GM23338 (cell line): ENCODE measurements at regions not wholly inside any gene's neighbourhood (a gene's known extent, or its start where the extent isn't known, plus 50 kb on each side); places are given as distances from the start of the nearest gene placed in this dataset.

Experiments used
- ATAC-seq: fragments of 200-7000 bp; cut with Tn5 transposase; 3 replicates; pipeline ENCODE4 v1.9.1; 2020
- DNase-seq: peaks from one replicate; pipeline ENCODE4 v3.0.0-alpha.2; 2015; ENCODE audit warnings: low spot score
- H2AFZ ChIP-seq: fragments of 200-600 bp; sonication (generic); 2 replicates; pipeline ENCODE4 v1.8.0; 2016; ENCODE audit warnings: antibody characterized with exemption, mild to moderate bottlenecking, moderate library complexity
- H3F3A ChIP-seq: fragments of 200-600 bp; sonication (generic); replicated peaks from 2 replicates; pipeline ENCODE4 v1.8.0; 2017; ENCODE audit warnings: antibody characterized with exemption, mixed run types, low read depth
- H3K27ac ChIP-seq: fragments of 200-600 bp; sonication (generic); 2 replicates; pipeline ENCODE4 v1.6.1; 2016; ENCODE audit warnings: low read depth
- H3K27me3 ChIP-seq: fragments of 200-600 bp; sonication (generic); 2 replicates; pipeline ENCODE4 v1.8.0; 2016; ENCODE audit warnings: mild to moderate bottlenecking, mixed run types, moderate library complexity; ENCODE audit not compliant: insufficient read depth
- H3K36me3 ChIP-seq: fragments of 200-600 bp; sonication (generic); 2 replicates; pipeline ENCODE4 v1.8.0; 2016; ENCODE audit warnings: mild to moderate bottlenecking; ENCODE audit not compliant: insufficient read depth
- H3K4me1 ChIP-seq: fragments of 200-600 bp; sonication (generic); 2 replicates; pipeline ENCODE4 v1.8.0; 2016; ENCODE audit warnings: mild to moderate bottlenecking, moderate library complexity; ENCODE audit not compliant: insufficient read depth
- H3K4me2 ChIP-seq: fragments of 200-600 bp; sonication (generic); 2 replicates; pipeline ENCODE4 v1.7.1; 2017; ENCODE audit warnings: mixed run types
- H3K4me3 ChIP-seq: fragments of 200-600 bp; sonication (generic); 2 replicates; pipeline ENCODE4 v1.6.1; 2016; ENCODE audit warnings: mixed run types
- H3K79me2 ChIP-seq: fragments of 200-600 bp; sonication (generic); replicated peaks from 2 replicates; pipeline ENCODE4 v1.8.0; 2017; ENCODE audit warnings: mild to moderate bottlenecking; ENCODE audit not compliant: insufficient read depth
- H3K9me2 ChIP-seq: fragments of 200-600 bp; sonication (generic); 2 replicates; pipeline ENCODE4 v1.8.0; 2017; ENCODE audit not compliant: insufficient read depth
- H4K20me1 ChIP-seq: fragments of 200-600 bp; sonication (generic); replicated peaks from 2 replicates; pipeline ENCODE4 v1.8.0; 2017; ENCODE audit warnings: mild to moderate bottlenecking; ENCODE audit not compliant: insufficient read depth
- H3K27ac Mint-ChIP-seq: 2 replicates; pipeline ENCODE4 v1.8.0; 2020; ENCODE audit warnings: inconsistent platforms, mild to moderate bottlenecking, moderate library complexity, mixed read lengths
- H3K27me3 Mint-ChIP-seq: 3 replicates; pipeline ENCODE4 v1.8.0; 2022; ENCODE audit warnings: low read depth, mild to moderate bottlenecking, moderate library complexity, mixed read lengths, inconsistent platforms; ENCODE audit not compliant: insufficient read depth, poor library complexity
- H3K36me3 Mint-ChIP-seq: 3 replicates; pipeline ENCODE4 v1.8.0; 2021; ENCODE audit warnings: low read depth, mild to moderate bottlenecking, inconsistent platforms, moderate library complexity, mixed read lengths
- H3K4me1 Mint-ChIP-seq: 3 replicates; pipeline ENCODE4 v1.8.0; 2020; ENCODE audit warnings: mild to moderate bottlenecking, inconsistent platforms, mixed read lengths
- H3K4me3 Mint-ChIP-seq: 3 replicates; pipeline ENCODE4 v1.8.0; 2021; ENCODE audit warnings: moderate library complexity, mild to moderate bottlenecking, inconsistent platforms, mixed read lengths
- H3K9me3 Mint-ChIP-seq: 3 replicates; pipeline ENCODE4 v1.8.0; 2020; ENCODE audit warnings: moderate library complexity, mild to moderate bottlenecking, inconsistent platforms, mixed read lengths
- CREB1 ChIP-seq: fragments of 250-450 bp; sonication (Bioruptor Pico); IDR thresholded peaks from 2 replicates; pipeline ENCODE4 v1.5.0; 2020; ENCODE audit warnings: low read depth, mild to moderate bottlenecking, moderate library complexity
- EZH2 ChIP-seq: fragments of 200-600 bp; sonication (generic); IDR thresholded peaks from one replicate; pipeline ENCODE4 v1.8.0; 2017; ENCODE audit warnings: antibody characterized with exemption, mild to moderate bottlenecking, low read depth; ENCODE audit not compliant: unreplicated experiment
- EZH2phosphoT487 ChIP-seq: fragments of 200-600 bp; sonication (generic); IDR thresholded peaks from one replicate; pipeline ENCODE4 v1.8.1; 2018; ENCODE audit warnings: antibody characterized with exemption; ENCODE audit not compliant: unreplicated experiment
- JUNB ChIP-seq: IDR thresholded peaks from one replicate; pipeline ENCODE4 v1.6.1; 2016; ENCODE audit warnings: antibody characterized with exemption; ENCODE audit not compliant: unreplicated experiment
- NANOG ChIP-seq: IDR thresholded peaks from 2 replicates; pipeline ENCODE4 v1.6.1; 2016; ENCODE audit warnings: antibody characterized with exemption, borderline replicate concordance
- POLR2AphosphoS5 ChIP-seq: IDR thresholded peaks from 2 replicates; pipeline ENCODE4 v1.6.1; 2016; ENCODE audit warnings: antibody characterized with exemption, low read depth
- STAT1 ChIP-seq: IDR thresholded peaks from one replicate; pipeline ENCODE4 v1.6.1; 2016; ENCODE audit warnings: antibody characterized with exemption; ENCODE audit not compliant: unreplicated experiment
- ZNF114 ChIP-seq: fragments of 250-450 bp; sonication (Bioruptor Pico); IDR thresholded peaks from 2 replicates; pipeline ENCODE4 v1.5.0; 2020; ENCODE audit warnings: mild to moderate bottlenecking, moderate library complexity
- ZNF331 ChIP-seq: fragments of 250-450 bp; sonication (Bioruptor Pico); IDR thresholded peaks from 2 replicates; pipeline ENCODE4 v1.5.0; 2020; ENCODE audit warnings: low read depth, mild to moderate bottlenecking, moderate library complexity
- TF ChIP-seq, protein P1 (sequence below): IDR thresholded peaks from 2 replicates; pipeline ENCODE4 v1.6.1; 2016; ENCODE audit warnings: antibody characterized with exemption
- TF ChIP-seq, protein P2 (sequence below): fragments of 250-450 bp; sonication (Bioruptor Pico); IDR thresholded peaks from 2 replicates; pipeline ENCODE4 v1.5.0; 2020; ENCODE audit warnings: mild to moderate bottlenecking, moderate library complexity
- TF ChIP-seq, protein P3 (sequence below), 2 experiments: fragments of 200-600 bp in 1 of 2; sonication (generic) in 1 of 2; conservative IDR thresholded peaks; 2 replicates each; pipeline versions ENCODE4 v1.5.1 to v1.6.1; 2016 to 2017; ENCODE audit warnings: antibody characterized with exemption in 2 of 2, low read depth in 2 of 2, mild to moderate bottlenecking in 2 of 2, moderate library complexity in 1 of 2
- TF ChIP-seq, protein P4 (sequence below): IDR thresholded peaks from one replicate; pipeline ENCODE4 v1.6.1; 2018; ENCODE audit warnings: antibody characterized with exemption; ENCODE audit not compliant: unreplicated experiment

DNA sequence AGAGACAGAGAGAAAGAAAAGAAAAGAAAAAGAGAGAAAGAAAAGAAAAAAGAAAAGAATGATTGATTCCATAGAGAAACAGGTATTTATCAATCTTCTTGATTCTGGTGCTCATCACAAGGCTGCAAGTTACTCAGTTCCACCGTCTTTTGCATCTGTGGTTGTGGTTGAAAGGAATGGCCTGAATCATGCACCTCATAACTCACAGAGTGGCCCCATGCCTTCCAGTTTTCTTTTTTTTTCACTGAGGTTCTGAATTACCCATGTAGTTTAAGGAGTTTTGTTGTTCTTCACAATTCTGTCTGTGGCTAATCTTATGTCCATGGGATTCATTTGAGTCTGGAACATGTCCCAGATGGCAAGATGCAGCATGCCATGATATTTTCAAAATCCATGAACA, 156.0 kb downstream of the ZNF33B start:
- Mint-ChIP-seq H3K27ac (no peak overlapping the region), H3K27me3 (peaks cover 3% of the 10 kb centered on the region), H3K4me3 (no peak overlapping the region), H3K9me3 (peaks cover 97% of the 10 kb centered on the region), H3K4me1 (no peaks in the 10 kb centered on the region), H3K36me3 (peaks cover 38% of the 10 kb centered on the region)
- DNase-seq (no peak), ATAC-seq (no peak)
- Histone ChIP-seq H3K27ac (no peak overlapping the region), H3K79me2 (no peaks in the 10 kb centered on the region), H3K27me3 (no peaks in the 10 kb centered on the region), H3K36me3 (0 out of 2 replicates have a peak, but pooled peaks cover 2% of the 10 kb centered on the region), H3F3A (no peaks in the 10 kb centered on the region), H3K4me3 (no peak overlapping the region), H3K4me1 (no peaks in the 10 kb centered on the region), H4K20me1 (no peaks in the 10 kb centered on the region), H2AFZ (no peak overlapping the region), H3K4me2 (no peak overlapping the region), H3K9me2 (no peaks in the 10 kb centered on the region)
- TF ChIP-seq EZH2phosphoT487 (no peak), EZH2 (no peak), JUNB (no peak), STAT1 (no peak), POLR2AphosphoS5 (no peak), NANOG (no peak), ZNF114 (CRISPR knock-in tag) (no peak), ZNF331 (CRISPR knock-in tag) (no peak), CREB1 (CRISPR knock-in tag) (no peak)
- TF ChIP-seq, protein P1, sequence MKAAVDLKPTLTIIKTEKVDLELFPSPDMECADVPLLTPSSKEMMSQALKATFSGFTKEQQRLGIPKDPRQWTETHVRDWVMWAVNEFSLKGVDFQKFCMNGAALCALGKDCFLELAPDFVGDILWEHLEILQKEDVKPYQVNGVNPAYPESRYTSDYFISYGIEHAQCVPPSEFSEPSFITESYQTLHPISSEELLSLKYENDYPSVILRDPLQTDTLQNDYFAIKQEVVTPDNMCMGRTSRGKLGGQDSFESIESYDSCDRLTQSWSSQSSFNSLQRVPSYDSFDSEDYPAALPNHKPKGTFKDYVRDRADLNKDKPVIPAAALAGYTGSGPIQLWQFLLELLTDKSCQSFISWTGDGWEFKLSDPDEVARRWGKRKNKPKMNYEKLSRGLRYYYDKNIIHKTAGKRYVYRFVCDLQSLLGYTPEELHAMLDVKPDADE, result no peak
- TF ChIP-seq, protein P2, sequence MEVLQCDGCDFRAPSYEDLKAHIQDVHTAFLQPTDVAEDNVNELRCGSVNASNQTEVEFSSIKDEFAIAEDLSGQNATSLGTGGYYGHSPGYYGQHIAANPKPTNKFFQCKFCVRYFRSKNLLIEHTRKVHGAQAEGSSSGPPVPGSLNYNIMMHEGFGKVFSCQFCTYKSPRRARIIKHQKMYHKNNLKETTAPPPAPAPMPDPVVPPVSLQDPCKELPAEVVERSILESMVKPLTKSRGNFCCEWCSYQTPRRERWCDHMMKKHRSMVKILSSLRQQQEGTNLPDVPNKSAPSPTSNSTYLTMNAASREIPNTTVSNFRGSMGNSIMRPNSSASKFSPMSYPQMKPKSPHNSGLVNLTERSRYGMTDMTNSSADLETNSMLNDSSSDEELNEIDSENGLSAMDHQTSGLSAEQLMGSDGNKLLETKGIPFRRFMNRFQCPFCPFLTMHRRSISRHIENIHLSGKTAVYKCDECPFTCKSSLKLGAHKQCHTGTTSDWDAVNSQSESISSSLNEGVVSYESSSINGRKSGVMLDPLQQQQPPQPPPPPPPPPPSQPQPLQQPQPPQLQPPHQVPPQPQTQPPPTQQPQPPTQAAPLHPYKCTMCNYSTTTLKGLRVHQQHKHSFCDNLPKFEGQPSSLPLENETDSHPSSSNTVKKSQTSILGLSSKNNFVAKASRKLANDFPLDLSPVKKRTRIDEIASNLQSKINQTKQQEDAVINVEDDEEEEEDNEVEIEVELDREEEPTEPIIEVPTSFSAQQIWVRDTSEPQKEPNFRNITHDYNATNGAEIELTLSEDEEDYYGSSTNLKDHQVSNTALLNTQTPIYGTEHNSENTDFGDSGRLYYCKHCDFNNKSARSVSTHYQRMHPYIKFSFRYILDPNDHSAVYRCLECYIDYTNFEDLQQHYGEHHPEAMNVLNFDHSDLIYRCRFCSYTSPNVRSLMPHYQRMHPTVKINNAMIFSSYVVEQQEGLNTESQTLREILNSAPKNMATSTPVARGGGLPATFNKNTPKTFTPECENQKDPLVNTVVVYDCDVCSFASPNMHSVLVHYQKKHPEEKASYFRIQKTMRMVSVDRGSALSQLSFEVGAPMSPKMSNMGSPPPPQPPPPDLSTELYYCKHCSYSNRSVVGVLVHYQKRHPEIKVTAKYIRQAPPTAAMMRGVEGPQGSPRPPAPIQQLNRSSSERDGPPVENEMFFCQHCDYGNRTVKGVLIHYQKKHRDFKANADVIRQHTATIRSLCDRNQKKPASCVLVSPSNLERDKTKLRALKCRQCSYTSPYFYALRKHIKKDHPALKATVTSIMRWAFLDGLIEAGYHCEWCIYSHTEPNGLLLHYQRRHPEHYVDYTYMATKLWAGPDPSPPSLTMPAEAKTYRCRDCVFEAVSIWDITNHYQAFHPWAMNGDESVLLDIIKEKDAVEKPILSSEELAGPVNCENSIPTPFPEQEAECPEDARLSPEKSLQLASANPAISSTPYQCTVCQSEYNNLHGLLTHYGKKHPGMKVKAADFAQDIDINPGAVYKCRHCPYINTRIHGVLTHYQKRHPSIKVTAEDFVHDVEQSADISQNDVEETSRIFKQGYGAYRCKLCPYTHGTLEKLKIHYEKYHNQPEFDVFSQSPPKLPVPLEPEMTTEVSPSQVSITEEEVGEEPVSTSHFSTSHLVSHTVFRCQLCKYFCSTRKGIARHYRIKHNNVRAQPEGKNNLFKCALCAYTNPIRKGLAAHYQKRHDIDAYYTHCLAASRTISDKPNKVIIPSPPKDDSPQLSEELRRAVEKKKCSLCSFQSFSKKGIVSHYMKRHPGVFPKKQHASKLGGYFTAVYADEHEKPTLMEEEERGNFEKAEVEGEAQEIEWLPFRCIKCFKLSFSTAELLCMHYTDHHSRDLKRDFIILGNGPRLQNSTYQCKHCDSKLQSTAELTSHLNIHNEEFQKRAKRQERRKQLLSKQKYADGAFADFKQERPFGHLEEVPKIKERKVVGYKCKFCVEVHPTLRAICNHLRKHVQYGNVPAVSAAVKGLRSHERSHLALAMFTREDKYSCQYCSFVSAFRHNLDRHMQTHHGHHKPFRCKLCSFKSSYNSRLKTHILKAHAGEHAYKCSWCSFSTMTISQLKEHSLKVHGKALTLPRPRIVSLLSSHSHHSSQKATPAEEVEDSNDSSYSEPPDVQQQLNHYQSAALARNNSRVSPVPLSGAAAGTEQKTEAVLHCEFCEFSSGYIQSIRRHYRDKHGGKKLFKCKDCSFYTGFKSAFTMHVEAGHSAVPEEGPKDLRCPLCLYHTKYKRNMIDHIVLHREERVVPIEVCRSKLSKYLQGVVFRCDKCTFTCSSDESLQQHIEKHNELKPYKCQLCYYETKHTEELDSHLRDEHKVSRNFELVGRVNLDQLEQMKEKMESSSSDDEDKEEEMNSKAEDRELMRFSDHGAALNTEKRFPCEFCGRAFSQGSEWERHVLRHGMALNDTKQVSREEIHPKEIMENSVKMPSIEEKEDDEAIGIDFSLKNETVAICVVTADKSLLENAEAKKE (CRISPR knock-in tag), result no peak
- TF ChIP-seq, protein P3, sequence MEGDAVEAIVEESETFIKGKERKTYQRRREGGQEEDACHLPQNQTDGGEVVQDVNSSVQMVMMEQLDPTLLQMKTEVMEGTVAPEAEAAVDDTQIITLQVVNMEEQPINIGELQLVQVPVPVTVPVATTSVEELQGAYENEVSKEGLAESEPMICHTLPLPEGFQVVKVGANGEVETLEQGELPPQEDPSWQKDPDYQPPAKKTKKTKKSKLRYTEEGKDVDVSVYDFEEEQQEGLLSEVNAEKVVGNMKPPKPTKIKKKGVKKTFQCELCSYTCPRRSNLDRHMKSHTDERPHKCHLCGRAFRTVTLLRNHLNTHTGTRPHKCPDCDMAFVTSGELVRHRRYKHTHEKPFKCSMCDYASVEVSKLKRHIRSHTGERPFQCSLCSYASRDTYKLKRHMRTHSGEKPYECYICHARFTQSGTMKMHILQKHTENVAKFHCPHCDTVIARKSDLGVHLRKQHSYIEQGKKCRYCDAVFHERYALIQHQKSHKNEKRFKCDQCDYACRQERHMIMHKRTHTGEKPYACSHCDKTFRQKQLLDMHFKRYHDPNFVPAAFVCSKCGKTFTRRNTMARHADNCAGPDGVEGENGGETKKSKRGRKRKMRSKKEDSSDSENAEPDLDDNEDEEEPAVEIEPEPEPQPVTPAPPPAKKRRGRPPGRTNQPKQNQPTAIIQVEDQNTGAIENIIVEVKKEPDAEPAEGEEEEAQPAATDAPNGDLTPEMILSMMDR (conservative IDR thresholded peaks at IDR 0.05; ENCODE audit: low read depth in 2 of 2), result no peak
- TF ChIP-seq, protein P4, sequence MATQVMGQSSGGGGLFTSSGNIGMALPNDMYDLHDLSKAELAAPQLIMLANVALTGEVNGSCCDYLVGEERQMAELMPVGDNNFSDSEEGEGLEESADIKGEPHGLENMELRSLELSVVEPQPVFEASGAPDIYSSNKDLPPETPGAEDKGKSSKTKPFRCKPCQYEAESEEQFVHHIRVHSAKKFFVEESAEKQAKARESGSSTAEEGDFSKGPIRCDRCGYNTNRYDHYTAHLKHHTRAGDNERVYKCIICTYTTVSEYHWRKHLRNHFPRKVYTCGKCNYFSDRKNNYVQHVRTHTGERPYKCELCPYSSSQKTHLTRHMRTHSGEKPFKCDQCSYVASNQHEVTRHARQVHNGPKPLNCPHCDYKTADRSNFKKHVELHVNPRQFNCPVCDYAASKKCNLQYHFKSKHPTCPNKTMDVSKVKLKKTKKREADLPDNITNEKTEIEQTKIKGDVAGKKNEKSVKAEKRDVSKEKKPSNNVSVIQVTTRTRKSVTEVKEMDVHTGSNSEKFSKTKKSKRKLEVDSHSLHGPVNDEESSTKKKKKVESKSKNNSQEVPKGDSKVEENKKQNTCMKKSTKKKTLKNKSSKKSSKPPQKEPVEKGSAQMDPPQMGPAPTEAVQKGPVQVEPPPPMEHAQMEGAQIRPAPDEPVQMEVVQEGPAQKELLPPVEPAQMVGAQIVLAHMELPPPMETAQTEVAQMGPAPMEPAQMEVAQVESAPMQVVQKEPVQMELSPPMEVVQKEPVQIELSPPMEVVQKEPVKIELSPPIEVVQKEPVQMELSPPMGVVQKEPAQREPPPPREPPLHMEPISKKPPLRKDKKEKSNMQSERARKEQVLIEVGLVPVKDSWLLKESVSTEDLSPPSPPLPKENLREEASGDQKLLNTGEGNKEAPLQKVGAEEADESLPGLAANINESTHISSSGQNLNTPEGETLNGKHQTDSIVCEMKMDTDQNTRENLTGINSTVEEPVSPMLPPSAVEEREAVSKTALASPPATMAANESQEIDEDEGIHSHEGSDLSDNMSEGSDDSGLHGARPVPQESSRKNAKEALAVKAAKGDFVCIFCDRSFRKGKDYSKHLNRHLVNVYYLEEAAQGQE, result no peak
